Upper lobe of left lung (tissue), 4 donors: ENCODE measurements at regions not wholly inside any gene's neighbourhood (a gene's known extent, or its start where the extent isn't known, plus 50 kb on each side); places are given as distances from the start of the nearest gene placed in this dataset.

Experiments used
- POLR2A ChIP-seq, 4 donors: fragments of 450-650 bp; IDR thresholded peaks; one replicate each; pipeline ENCODE4 v1.5.1; 2016 to 2017; ENCODE audit warnings: antibody characterized with exemption in 4 of 4, mild to moderate bottlenecking in 2 of 4
- TF ChIP-seq, protein P1 (sequence below), 6 experiments: fragments of 450-650 bp in 4 of 6; fragments of 200-600 bp in 2 of 6; sonication (generic) in 2 of 6; IDR thresholded peaks; one replicate each; pipeline ENCODE4 v1.5.1; 2016 to 2019; ENCODE audit warnings: antibody characterized with exemption in 6 of 6

DNA sequence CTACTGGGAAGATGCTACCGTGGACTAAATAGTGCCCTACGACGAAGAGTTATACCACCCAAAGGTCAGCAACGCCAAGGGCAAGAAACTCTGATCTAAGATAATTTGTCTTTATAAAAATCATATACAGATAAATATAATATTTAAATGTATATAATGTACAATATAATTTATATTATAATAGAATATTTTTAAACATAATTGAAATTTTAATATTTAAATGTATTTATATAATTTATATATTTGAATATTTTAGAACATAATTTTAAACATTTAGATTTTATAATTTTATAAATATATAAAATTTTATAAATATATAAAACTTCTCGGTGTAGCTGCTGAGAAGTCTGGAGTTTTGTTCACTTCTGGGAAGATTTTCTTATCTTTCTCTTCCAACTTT, 209.2 kb downstream of the FOXL1 start:
- no peak for TF ChIP-seq POLR2A (IDR thresholded peaks at IDR 0.05)
- TF ChIP-seq, protein P1, sequence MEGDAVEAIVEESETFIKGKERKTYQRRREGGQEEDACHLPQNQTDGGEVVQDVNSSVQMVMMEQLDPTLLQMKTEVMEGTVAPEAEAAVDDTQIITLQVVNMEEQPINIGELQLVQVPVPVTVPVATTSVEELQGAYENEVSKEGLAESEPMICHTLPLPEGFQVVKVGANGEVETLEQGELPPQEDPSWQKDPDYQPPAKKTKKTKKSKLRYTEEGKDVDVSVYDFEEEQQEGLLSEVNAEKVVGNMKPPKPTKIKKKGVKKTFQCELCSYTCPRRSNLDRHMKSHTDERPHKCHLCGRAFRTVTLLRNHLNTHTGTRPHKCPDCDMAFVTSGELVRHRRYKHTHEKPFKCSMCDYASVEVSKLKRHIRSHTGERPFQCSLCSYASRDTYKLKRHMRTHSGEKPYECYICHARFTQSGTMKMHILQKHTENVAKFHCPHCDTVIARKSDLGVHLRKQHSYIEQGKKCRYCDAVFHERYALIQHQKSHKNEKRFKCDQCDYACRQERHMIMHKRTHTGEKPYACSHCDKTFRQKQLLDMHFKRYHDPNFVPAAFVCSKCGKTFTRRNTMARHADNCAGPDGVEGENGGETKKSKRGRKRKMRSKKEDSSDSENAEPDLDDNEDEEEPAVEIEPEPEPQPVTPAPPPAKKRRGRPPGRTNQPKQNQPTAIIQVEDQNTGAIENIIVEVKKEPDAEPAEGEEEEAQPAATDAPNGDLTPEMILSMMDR (IDR thresholded peaks at IDR 0.05): no peak
